ENCODE measurements at regions not wholly inside any gene's neighbourhood (a gene's known extent, or its start where the extent isn't known, plus 50 kb on each side); places are given as distances from the start of the nearest gene placed in this dataset.
"Not testable (repeated sequence)": the region's sequence is repeated elsewhere in the genome, so short reads cannot be mapped to it uniquely, and the experiment has no call there.

DNA sequence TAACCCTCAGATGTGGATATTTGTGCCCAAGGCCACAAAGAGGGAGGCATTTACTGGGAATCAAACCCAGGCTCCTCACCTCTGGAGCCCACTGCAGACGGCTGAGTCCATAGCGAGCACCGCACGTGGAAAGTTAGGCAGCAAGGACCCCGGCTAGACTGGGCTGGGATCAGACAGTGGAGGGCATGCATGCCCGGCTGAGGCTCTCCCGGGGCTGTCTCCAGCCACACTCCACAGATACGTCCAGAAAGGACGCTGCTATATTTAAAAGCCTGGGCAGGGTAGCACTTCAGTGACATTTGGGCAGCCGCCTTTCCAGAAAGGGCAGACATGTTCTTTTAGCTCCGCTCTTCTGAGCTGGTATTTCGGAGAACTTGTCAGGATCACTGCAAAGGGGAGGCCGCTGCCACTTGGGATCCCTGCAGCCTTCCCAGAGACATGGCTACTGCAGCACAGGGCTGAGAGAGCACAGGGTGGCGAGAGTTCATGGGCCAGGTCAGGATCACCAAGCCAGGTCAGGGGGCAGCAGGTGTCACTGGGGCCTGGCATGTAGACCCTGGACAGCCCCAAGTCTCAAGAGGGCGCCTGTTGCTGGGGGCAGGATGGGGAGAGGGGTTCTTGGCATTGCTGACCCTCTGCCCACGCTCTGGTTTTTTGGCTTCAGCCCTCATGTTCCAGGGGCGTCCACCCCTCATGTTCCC is 121.7 kb downstream of the PHETA1 start:
- Histone ChIP-seq H3K4me3 (ENCODE audit: low read length) (no peak overlapping the region), H3K9me3 (ENCODE audit: control insufficient read depth, low read length) (peaks cover 4% of the 10 kb centered on the region), H3K27me3 (ENCODE audit: control insufficient read depth, insufficient read depth) (no peaks in the 10 kb centered on the region), H3K4me1 (ENCODE audit: control insufficient read depth, insufficient read depth, low read length) (no peaks in the 10 kb centered on the region), H3K27ac (ENCODE audit: low read length) (no peak overlapping the region)
- WGBS, result 80% methylated on average over 17 of the region's 17 CpGs
- ATAC-seq (peak in 1 of 2 donors; percentile 55), DNase-seq (no peak)
- intact Hi-C loops (cut with DNase I), result no loop called here

DNA sequence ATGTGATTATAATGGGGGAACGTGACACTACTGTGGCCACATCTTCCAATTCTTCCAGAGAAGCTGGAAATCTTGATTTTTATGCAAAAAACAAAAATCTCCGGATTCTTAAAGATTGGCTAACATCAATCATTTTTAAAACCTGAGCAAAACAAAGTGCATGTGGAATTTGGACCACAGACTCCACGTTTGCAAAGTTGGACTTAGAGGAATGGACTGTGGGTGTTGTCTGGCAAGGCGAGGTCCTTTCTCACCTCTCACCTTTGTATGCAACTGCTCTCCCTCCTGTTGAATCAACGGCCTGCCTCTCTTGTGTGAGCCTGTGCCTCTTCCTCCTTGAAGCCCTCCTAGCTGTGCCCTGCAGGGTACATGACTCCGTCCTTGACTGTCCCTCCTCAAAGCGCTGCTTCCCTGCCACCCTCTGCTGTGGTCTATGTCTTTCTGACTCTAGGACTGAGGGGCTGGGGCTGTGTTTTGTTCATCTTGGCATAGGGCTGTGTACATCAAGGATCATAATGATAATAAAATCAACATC is 122.4 kb downstream of the PHETA1 start:
- ATAC-seq, result no peak
- no peaks in the 10 kb centered on the region for H3K27me3 ChIP-seq (ENCODE audit: control insufficient read depth, insufficient read depth)

DNA sequence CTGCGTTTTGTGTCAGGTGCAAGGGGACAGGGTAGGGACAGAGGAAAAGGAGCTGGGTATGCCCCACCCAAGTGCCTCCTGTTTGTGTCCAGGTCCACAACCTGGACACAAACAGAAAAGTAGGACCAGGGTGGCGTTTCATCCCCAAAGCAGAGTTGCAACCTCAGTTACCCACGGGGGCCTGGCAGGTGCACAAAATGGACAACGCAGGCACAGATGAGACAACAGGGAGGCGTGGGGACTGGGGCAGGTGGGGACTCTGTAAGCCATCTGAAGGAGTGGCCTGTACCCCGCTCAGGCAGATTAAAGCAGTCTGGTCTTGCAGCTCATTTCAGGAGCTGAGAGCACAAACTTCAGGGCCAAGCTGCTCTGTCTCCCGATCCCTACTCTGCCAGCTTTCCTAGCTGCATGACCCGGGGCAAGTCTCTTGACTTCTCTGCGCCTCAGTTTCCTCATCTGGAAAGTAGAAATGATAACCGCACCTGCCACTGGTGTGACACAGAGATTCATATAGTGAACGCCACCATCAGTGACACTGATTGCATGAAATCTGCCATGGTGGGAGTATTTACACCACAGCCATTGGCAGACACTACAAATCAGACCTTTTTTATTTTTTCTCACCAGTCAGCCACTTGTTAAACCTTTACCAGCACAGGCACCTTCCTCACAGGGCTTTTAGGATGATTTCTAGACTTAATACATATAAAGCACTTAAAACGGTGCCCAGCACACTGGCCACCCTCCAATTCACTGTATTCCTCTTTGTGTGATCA is 123.0 kb downstream of the PHETA1 start:
- intact Hi-C loops (cut with DNase I), result no loop called here
- Histone ChIP-seq H3K4me1 (ENCODE audit: control insufficient read depth, insufficient read depth, low read length) (no peaks in the 10 kb centered on the region), H3K4me3 (ENCODE audit: low read length) (no peak overlapping the region), H3K27ac (ENCODE audit: low read length) (no peak overlapping the region), H3K27me3 (ENCODE audit: control insufficient read depth, insufficient read depth) (no peaks in the 10 kb centered on the region), H3K9me3 (ENCODE audit: control insufficient read depth, low read length) (peaks cover 4% of the 10 kb centered on the region)
- WGBS, result 89% methylated on average over 12 of the region's 12 CpGs
- ATAC-seq, result no peak
- no peak for DNase-seq

More for the DNA sequence above, 122.4 kb downstream of the PHETA1 start:
- H3K4me3 ChIP-seq (ENCODE audit: low read length), result no peak overlapping the region
- H3K9me3 ChIP-seq (ENCODE audit: control insufficient read depth, low read length), result peaks cover 4% of the 10 kb centered on the region
- H3K27ac ChIP-seq (ENCODE audit: low read length), result no peak overlapping the region
- DNase-seq, result no peak
- 82% methylated on average over 7 of the region's 7 CpGs for WGBS
- intact Hi-C loops (cut with DNase I), result no loop called here
- H3K4me1 ChIP-seq (ENCODE audit: control insufficient read depth, insufficient read depth, low read length), result no peaks in the 10 kb centered on the region

DNA sequence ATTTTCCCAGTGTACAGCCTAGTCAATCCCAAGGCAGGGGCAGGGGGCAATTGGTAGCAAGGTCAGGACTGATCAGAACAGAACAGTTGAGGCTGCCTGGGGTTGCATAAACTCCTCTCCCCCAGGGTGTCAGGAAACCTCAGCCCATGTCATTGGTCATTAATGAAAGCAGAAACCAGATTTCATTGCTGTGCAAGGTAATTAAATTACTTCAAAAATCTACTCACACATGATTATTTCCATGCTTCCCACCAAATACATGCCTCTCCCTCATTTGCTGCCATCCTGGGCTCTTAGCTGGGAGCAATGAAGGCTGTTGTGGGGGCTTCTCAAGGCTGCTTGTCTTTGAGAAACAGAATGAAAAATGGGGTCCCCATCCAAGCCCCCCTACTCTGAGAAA is 124.2 kb downstream of the PHETA1 start:
- no peak for ATAC-seq
- no peaks in the 10 kb centered on the region for H3K4me1 ChIP-seq (ENCODE audit: control insufficient read depth, insufficient read depth, low read length)
- H3K27me3 ChIP-seq (ENCODE audit: control insufficient read depth, insufficient read depth), result no peaks in the 10 kb centered on the region
- intact Hi-C loops (cut with DNase I), result no loop called here
- peaks cover 4% of the 10 kb centered on the region for H3K9me3 ChIP-seq (ENCODE audit: control insufficient read depth, low read length)
- no peak overlapping the region for H3K27ac ChIP-seq (ENCODE audit: low read length)
- DNase-seq, result no peak
- H3K4me3 ChIP-seq (ENCODE audit: low read length), result no peak overlapping the region

DNA sequence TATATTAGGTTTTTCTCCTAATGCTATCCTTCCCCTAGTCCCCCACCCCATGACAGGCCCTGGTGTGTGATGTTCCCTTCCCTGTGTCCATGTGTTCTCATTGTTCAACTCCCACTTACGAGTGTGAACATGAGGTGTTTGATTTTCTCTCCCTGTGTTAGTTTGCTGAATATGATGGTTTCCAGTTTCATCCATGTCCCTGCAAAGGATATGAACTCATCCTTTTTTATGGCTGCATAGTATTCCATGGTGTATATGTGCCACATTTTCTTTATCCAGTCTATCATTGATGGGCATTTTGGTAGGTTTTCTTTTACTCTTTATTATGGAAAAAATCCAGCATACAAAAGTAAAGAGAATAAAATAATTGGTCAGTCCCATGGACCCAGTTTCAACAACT is 126.1 kb downstream of the PHETA1 start:
- H3K4me1 ChIP-seq (ENCODE audit: control insufficient read depth, insufficient read depth, low read length); H3K27me3 ChIP-seq (ENCODE audit: control insufficient read depth, insufficient read depth); DNase-seq; H3K9me3 ChIP-seq (ENCODE audit: control insufficient read depth, low read length); H3K27ac ChIP-seq (ENCODE audit: low read length); intact Hi-C loops (cut with DNase I); H3K4me3 ChIP-seq (ENCODE audit: low read length); ATAC-seq: not testable (repeated sequence)
- WGBS, result 88% methylated on average over 1 of the region's 1 CpG

DNA sequence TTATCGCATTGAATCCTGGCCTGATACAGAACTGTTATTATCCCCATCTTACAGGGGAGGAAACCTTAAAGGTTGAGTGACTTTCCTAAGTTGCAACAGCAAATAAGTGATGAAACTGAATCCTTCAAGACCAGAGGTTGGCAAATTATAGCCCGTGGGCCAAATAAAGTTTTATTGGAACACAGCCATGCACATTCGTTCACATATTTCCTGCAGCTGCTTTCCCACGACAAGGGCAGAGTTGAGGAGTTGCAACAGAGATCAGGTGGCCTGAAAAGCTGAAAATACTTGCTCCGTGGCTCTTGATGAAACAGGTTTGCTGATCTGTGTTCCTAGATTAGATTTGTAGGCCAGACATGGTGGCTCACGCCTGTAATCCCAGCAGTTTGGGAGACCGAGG is 126.7 kb downstream of the PHETA1 start:
- no peaks in the 10 kb centered on the region for H3K27me3 ChIP-seq (ENCODE audit: control insufficient read depth, insufficient read depth)
- WGBS, result 77% methylated on average over 7 of the region's 7 CpGs
- intact Hi-C loops (cut with DNase I), result no loop called here

DNA sequence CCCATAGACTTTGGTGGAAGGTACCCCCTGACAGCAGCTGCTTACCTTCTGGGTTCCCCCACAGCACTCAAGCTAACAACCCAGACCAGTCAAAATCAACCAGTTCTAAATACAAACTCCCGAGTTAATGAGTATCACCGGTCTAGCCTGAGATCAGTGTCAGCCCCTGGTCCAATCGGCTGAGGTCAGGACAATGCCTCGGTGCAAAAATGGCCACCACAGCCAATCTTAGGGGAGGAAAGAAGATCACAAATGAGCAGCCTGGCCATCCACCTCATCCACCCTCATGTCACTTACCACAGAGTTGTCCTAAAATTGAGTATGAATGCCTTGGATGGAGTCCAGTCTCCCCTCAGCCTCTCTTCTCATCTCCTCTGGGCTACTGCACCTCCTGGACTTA is 128.5 kb downstream of the PHETA1 start:
- H3K4me3 ChIP-seq (ENCODE audit: low read length), result no peak overlapping the region
- no peaks in the 10 kb centered on the region for H3K4me1 ChIP-seq (ENCODE audit: control insufficient read depth, insufficient read depth, low read length)
- ATAC-seq, result no peak
- 83% methylated on average over 4 of the region's 4 CpGs for WGBS
- H3K27me3 ChIP-seq (ENCODE audit: control insufficient read depth, insufficient read depth), result no peaks in the 10 kb centered on the region
- no peak for DNase-seq
- intact Hi-C loops (cut with DNase I), result no loop called here
- H3K27ac ChIP-seq (ENCODE audit: low read length), result no peak overlapping the region
- peaks cover 4% of the 10 kb centered on the region for H3K9me3 ChIP-seq (ENCODE audit: control insufficient read depth, low read length)

More for the DNA sequence above, 126.7 kb downstream of the PHETA1 start:
- ATAC-seq (no peak), DNase-seq (no peak)
- no peak overlapping the region for H3K27ac ChIP-seq (ENCODE audit: low read length)
- no peak overlapping the region for H3K4me3 ChIP-seq (ENCODE audit: low read length)
- H3K4me1 ChIP-seq (ENCODE audit: control insufficient read depth, insufficient read depth, low read length), result no peaks in the 10 kb centered on the region
- H3K9me3 ChIP-seq (ENCODE audit: control insufficient read depth, low read length), result peaks cover 4% of the 10 kb centered on the region

DNA sequence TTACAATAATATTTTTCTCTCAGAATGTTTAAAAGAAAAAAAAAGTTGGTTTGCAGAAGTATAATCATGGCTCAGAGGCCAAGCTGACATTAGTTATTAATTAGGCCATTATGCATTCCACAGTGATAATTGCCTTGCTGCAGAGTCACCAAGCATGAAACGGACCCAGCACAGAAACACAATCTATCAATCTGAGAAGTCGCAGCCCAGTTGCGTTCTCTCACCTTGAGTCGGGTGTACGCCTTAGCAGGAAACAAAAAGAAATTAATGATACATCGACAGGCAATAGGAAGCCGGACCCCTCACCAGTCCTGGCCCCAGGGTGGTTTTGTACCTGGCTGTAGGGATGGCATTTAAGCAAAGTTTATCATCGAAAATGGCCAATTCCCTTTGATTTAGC is 129.7 kb downstream of the PHETA1 start:
- ATAC-seq, result no peak
- H3K9me3 ChIP-seq (ENCODE audit: control insufficient read depth, low read length), result peaks cover 2% of the 10 kb centered on the region
- no peaks in the 10 kb centered on the region for H3K4me1 ChIP-seq (ENCODE audit: control insufficient read depth, insufficient read depth, low read length)
- H3K27ac ChIP-seq (ENCODE audit: low read length), result no peak overlapping the region
- DNase-seq, result no peak
- 78% methylated on average over 8 of the region's 8 CpGs for WGBS
- no peaks in the 10 kb centered on the region for H3K27me3 ChIP-seq (ENCODE audit: control insufficient read depth, insufficient read depth)
- no peak overlapping the region for H3K4me3 ChIP-seq (ENCODE audit: low read length)
- intact Hi-C loops (cut with DNase I), result no loop called here

DNA sequence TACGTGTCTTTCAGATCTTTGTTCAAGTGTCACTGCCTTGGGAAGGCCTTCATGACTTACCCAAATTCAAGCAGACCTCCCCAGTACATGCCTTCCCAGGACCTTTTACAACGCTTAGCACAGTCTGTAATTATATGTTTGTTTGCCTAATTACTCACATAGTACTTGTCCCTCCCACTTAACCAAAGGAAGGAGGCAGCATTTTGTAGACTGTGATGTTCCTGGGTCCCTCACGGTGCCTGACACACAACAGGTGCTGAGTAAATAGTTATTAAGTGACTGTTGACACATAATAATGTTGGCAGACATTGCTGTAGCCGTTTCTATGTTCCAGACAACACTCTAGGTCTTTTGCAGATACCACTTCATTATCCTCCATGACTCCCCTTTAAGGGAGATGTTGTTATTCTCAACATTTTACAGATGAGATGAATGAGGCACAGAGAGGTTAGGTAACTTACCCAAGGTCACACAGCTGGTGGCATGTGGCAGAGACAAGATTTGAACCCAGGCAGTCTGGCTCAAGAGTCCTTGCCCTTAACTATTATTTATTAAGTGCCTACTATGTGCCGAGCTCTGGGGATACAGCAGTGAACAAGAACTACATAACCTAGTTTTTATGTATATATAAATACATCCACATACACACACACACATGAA is 130.7 kb downstream of the PHETA1 start:
- no peak for DNase-seq
- H3K4me1 ChIP-seq (ENCODE audit: control insufficient read depth, insufficient read depth, low read length), result no peaks in the 10 kb centered on the region
- no peak for ATAC-seq
- H3K4me3 ChIP-seq (ENCODE audit: low read length), result no peak overlapping the region
- H3K27ac ChIP-seq (ENCODE audit: low read length), result no peak overlapping the region
- H3K9me3 ChIP-seq (ENCODE audit: control insufficient read depth, low read length), result peaks cover 4% of the 10 kb centered on the region
- H3K27me3 ChIP-seq (ENCODE audit: control insufficient read depth, insufficient read depth), result no peaks in the 10 kb centered on the region
- intact Hi-C loops (cut with DNase I), result no loop called here
- 55% methylated on average over 5 of the region's 5 CpGs for WGBS

DNA sequence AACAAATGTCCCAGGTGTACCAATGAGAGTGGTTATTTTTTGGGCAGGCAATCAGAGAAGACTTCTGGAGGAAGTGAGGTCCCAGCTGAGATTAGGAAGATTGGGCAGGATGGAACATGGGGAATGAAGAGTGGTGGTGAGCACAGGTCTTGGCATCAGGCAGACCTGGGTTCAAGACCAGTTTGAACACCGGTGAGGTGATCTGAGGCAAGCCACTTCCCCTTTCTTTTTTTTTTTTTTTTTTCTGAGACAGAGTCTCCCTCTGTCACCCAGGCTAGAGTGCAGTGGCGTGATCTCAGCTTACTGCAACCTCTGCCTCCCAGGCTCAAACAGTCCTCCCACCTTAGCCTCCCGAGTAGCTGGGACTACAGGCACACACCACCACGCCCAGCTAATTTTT is 134.4 kb downstream of the PHETA1 start:
- intact Hi-C loops (cut with DNase I); H3K27me3 ChIP-seq (ENCODE audit: control insufficient read depth, insufficient read depth); ATAC-seq; H3K27ac ChIP-seq (ENCODE audit: low read length); H3K4me3 ChIP-seq (ENCODE audit: low read length); DNase-seq; H3K9me3 ChIP-seq (ENCODE audit: control insufficient read depth, low read length); H3K4me1 ChIP-seq (ENCODE audit: control insufficient read depth, insufficient read depth, low read length): not testable (repeated sequence)
- WGBS, result 86% methylated on average over 4 of the region's 4 CpGs

DNA sequence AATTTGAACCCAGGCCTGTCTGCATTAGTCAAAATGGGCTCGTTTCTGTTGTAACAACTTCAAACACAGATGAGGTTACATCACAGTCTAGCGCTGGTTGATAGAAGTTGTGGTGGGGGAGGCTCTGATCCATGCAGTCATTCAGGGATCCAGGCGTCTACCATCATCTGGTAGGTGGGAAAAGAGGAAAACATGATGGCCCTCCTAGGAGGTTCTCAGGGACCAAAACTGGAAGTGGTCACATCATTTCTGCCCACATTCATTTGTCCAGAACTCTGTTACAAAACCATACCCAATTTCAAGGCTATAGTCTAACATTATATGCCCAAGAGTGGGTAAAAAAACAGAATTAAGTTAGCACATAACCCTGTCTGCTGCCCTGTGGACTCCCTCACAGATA is 135.1 kb downstream of the PHETA1 start:
- Histone ChIP-seq H3K27me3 (ENCODE audit: control insufficient read depth, insufficient read depth) (no peaks in the 10 kb centered on the region), H3K4me3 (ENCODE audit: low read length) (no peak overlapping the region), H3K27ac (ENCODE audit: low read length) (no peak overlapping the region), H3K4me1 (ENCODE audit: control insufficient read depth, insufficient read depth, low read length) (no peaks in the 10 kb centered on the region), H3K9me3 (ENCODE audit: control insufficient read depth, low read length) (peaks cover 4% of the 10 kb centered on the region)
- ATAC-seq (no peak), DNase-seq (no peak)
- 81% methylated on average over 3 of the region's 3 CpGs for WGBS
- intact Hi-C loops (cut with DNase I), result no loop called here
